Neuron (in vitro differentiated cells): ENCODE measurements at regions not wholly inside any gene's neighbourhood (a gene's known extent, or its start where the extent isn't known, plus 50 kb on each side); places are given as distances from the start of the nearest gene placed in this dataset.

ENCODE experiments used
- H2AFZ ChIP-seq: one replicate; pipeline ENCODE4 v1.6.1; 2013; ENCODE audit warnings: low read depth, mild to moderate bottlenecking, inconsistent platforms, low read length, moderate library complexity
- H3K27me3 ChIP-seq: one replicate; pipeline ENCODE4 v1.6.1; 2013; ENCODE audit warnings: low read length; ENCODE audit not compliant: insufficient read depth
- H3K36me3 ChIP-seq: one replicate; pipeline ENCODE4 v1.6.1; 2013; ENCODE audit warnings: low read length; ENCODE audit not compliant: insufficient read depth
- H3K4me1 ChIP-seq: one replicate; pipeline ENCODE4 v1.6.1; 2013; ENCODE audit warnings: low read length; ENCODE audit not compliant: insufficient read depth
- H3K4me3 ChIP-seq: 2 replicates; pipeline ENCODE4 v1.5.1; 2013; ENCODE audit warnings: mild to moderate bottlenecking, low read length, moderate library complexity
- H3K9me3 ChIP-seq: one replicate; pipeline ENCODE4 v1.6.1; 2013; ENCODE audit warnings: low read length

DNA sequence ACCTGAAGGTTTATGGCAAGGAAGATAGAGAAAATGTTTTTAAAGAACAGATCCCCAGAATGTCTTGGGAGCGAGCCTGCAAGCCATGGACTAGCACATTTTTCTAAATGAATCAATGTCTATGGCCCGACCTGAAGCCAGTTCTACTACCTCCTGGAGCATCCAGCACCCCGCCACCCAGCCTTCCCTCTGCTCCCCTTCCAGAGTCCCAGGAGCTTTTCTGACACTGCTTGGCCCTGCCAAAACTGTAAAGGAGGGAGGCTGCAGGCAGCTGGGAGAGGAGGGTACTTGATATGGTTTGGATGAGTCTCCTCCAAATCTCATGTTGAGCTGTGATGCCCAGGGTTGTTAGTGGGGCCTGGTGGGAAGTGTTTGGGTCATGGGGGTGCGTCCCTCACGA, 95.5 kb upstream of the FZD10 start:
- H3K4me1 ChIP-seq = no peaks in the 10 kb centered on the region
- H2AFZ ChIP-seq = no peak overlapping the region
- H3K36me3 ChIP-seq = no peaks in the 10 kb centered on the region
- H3K9me3 ChIP-seq = no peaks in the 10 kb centered on the region
- no peak overlapping the region for H3K4me3 ChIP-seq
- no peaks in the 10 kb centered on the region for H3K27me3 ChIP-seq

DNA sequence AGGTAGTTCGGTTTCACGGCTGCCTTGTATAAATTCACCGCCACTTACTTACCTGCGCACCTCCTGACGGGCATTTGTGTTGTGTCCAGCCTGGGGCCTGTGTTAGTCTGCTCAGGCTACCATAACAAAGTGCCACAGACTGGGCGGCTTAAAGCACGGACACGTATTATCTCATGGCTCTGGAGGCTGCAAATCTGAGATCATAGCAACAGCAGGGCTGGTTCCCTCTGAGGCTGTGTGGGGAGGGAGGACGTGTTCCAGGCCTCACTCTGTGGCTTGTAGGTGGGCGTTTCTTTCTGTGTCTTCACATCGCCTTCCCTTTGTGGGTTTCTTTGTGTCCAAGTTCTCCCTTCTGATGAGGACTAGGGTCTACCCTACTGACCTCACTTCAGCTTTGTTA, 93.5 kb upstream of the FZD10 start:
- H2AFZ ChIP-seq = no peak overlapping the region
- no peaks in the 10 kb centered on the region for H3K36me3 ChIP-seq
- no peaks in the 10 kb centered on the region for H3K9me3 ChIP-seq

DNA sequence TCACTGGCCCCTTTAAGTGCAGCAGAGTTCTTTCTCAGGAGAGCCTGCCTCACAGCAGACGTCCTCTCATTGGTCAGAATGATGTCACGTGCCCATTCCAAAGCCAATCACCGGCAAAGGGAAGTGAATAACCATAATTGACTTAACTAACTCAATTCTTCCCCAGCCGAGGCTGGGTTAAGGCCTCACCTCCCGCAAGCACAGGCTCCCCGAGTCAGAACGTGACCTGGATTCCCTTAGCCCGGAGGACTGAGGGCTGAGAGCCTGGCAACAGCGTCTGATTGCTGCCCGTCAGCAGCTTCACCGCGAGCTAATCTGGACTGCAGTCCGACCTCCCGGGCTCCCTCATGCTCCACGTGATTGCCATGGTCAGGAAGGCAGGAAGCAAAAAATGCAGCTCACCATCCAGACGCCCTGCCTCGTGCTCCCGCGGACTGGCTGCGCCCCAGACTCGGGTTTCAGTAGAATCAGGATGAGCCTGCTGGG, 92.1 kb upstream of the FZD10 start:
- Histone ChIP-seq H2AFZ (no peak overlapping the region), H3K27me3 (no peaks in the 10 kb centered on the region), H3K36me3 (no peaks in the 10 kb centered on the region), H3K9me3 (no peaks in the 10 kb centered on the region), H3K4me1 (no peaks in the 10 kb centered on the region), H3K4me3 (no peak overlapping the region)

More for the DNA sequence above, 93.5 kb upstream of the FZD10 start:
- Histone ChIP-seq H3K4me1 (no peaks in the 10 kb centered on the region), H3K4me3 (no peak overlapping the region), H3K27me3 (no peaks in the 10 kb centered on the region)

DNA sequence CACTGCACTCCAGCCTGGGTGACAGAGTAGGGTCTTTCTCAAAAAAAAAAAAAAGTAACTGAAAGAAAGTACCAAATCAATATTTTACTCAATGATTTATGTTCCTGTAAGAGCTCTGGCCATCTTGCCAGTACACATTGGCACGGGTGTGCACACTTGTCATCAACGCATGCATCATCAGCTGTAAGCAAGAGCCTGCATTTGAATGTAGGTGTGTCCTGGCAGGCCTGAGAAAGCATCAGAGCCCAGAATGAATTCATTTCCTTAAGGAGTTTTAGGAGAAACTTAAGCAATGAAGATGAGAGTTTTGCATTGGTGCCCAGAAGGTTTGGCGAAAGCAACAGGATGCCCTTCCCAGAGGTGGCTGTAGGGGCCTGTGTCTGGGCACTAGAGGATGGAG, 88.5 kb upstream of the FZD10 start:
- H3K27me3 ChIP-seq = no peaks in the 10 kb centered on the region
- no peak overlapping the region for H3K4me3 ChIP-seq
- H3K36me3 ChIP-seq = no peaks in the 10 kb centered on the region
- no peak overlapping the region for H2AFZ ChIP-seq
- H3K9me3 ChIP-seq = no peaks in the 10 kb centered on the region
- no peaks in the 10 kb centered on the region for H3K4me1 ChIP-seq

DNA sequence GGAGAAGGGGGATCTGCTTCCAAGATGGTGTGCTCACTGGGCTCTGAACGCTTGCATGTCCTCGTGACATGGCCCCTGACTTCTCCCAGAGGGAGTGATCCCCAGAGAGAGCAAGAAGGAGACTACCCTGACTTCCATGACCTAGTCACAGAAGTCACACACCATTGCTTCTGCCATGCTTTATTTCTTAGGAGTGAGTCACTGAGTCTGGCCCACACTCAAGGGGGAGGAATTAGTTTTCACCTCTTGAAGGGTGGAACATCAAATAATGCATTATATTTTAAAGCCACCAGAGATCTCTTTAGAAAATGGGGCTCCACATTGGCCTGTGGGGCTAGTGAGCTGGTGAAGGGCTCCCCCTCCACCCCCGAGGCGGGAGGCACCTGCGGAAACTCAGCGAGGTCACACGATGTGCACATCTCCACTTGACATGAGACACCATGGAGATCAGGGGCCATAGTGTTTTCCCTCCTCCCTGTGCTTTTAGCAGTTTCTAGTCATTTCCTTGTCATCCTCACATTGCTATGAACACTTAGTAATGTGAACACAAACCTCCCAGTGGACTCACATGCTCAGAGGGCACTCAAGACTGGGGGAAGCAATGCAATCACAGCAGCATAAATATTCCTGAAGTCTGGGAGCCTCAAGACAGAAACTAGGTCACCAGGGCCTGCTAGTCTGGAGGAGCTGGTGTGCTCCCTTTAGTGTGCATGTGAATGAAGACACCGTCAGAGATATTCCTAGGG, 87.4 kb upstream of the FZD10 start:
- no peaks in the 10 kb centered on the region for H3K9me3 ChIP-seq
- no peaks in the 10 kb centered on the region for H3K27me3 ChIP-seq
- H3K4me1 ChIP-seq = no peaks in the 10 kb centered on the region

DNA sequence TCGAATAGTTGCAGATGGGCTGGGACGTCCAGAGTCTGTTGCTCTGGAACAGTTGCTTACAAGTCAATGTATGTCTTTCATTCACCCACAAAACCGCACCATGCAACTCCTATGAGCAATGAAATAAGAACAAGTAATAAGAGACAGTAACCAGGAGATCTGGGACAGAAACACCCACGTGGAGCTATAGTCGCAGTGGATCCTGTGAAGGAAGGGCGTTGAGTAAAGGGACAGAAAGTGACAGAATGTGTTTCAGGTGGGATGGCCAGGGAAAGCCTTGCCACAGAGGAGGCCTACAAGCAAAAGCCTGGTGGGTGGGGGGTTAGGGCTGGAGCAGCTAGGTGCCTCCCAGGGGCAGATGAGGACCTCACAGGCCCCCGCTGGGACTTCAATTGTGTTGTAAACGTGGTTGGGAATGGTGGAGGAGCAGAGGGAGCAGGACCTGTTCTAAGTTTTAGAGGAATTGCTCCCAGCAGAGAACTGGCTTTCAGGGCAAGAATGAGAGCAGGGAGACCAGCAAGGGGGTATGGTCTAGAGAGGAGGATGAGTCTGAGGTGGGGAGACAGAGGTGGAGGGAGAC, 86.7 kb upstream of the FZD10 start:
- no peak overlapping the region for H2AFZ ChIP-seq
- no peaks in the 10 kb centered on the region for H3K36me3 ChIP-seq
- no peaks in the 10 kb centered on the region for H3K9me3 ChIP-seq
- H3K27me3 ChIP-seq = no peaks in the 10 kb centered on the region
- H3K4me1 ChIP-seq = no peaks in the 10 kb centered on the region
- no peak overlapping the region for H3K4me3 ChIP-seq

More for the DNA sequence above, 87.4 kb upstream of the FZD10 start:
- Histone ChIP-seq H2AFZ (no peak overlapping the region), H3K36me3 (no peaks in the 10 kb centered on the region), H3K4me3 (no peak overlapping the region)

DNA sequence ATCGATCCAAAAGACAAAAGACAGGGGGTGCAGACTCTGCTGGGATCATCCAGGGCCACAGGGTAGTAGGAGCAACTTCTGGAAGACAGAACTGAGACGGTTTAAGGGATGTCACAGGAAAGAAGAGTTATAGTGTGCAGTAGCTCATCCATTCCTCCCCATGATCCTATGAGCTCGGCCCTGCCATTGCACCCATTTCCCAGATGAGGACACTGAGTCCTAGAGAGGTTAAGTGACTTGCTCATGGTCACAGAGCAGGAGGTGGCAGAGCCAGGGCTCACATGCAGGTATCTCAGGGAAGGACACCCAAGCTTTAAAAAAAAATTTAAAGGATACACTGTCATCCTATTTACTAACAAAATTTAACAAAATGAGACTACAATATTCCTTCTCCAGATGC, 86.1 kb upstream of the FZD10 start:
- H3K9me3 ChIP-seq = no peaks in the 10 kb centered on the region
- H3K36me3 ChIP-seq = no peaks in the 10 kb centered on the region
- H3K4me1 ChIP-seq = no peaks in the 10 kb centered on the region
- peaks cover 5% of the 10 kb centered on the region for H3K27me3 ChIP-seq
- H2AFZ ChIP-seq = no peak overlapping the region
- H3K4me3 ChIP-seq = no peak overlapping the region

DNA sequence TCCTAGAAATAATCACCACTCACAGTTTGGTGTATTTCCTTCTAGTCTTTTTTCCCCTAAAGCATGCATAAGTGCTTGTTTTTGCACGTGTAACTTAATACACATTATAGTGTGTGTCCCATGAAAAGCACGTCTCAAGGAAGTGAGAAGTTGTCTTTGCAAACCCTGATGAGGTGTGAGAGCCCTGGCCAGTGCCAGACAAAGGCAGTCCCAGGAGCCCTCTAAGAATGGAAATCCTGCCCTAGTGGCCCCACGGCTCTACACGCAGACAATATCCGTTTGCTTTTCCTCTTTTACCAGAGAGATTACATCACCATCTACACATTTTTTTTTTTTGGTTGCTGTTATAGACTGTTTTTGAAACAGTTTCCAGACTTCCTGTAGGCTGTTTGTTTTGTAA, 85.5 kb upstream of the FZD10 start:
- Histone ChIP-seq H3K4me3 (no peak overlapping the region), H3K9me3 (no peaks in the 10 kb centered on the region), H2AFZ (no peak overlapping the region), H3K27me3 (peaks cover 11% of the 10 kb centered on the region), H3K4me1 (no peaks in the 10 kb centered on the region), H3K36me3 (no peaks in the 10 kb centered on the region)

DNA sequence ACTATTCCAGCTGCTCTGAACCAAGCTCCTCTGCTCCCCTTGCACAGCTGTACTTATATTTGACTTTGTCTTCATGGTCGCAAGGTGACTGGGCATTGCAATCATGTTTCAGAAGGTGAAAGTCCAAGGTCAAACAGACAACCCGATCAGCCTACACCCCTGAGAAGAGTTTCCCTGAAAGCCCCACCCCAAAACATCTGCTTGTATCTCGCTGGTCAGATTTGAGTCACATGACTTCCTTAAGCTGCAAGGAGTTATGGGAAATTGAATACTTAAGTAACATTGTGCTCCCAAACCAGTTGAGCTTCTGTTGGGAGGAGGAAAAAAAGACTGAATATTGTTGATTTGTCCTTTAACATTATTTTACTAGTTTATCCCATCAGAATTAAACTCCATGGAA, 83.4 kb upstream of the FZD10 start:
- no peak overlapping the region for H2AFZ ChIP-seq
- H3K4me3 ChIP-seq = no peak overlapping the region
- peaks cover 12% of the 10 kb centered on the region for H3K27me3 ChIP-seq

DNA sequence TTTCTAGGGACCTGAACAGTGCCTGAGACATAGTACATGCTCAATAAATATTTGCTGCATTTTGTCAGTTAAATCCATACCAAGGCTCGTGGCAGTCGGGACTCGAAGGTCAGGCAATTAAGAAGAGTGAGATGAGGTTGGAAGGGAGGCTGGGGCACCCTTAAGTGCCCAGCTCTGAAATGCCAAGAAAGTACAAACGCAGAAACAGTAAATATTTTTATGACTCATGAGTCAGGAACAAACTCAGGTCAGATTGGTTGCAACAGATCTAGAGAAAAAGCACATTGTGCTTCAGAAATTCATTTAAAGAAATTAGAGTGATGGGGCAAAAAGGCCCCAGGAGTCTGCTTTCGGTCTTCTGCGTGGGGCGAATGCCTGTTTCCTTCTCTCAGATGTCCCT, 83.0 kb upstream of the FZD10 start:
- no peaks in the 10 kb centered on the region for H3K36me3 ChIP-seq
- no peak overlapping the region for H3K4me3 ChIP-seq
- H3K4me1 ChIP-seq = no peaks in the 10 kb centered on the region
- peaks cover 15% of the 10 kb centered on the region for H3K27me3 ChIP-seq
- H3K9me3 ChIP-seq = no peaks in the 10 kb centered on the region
- H2AFZ ChIP-seq = no peak overlapping the region

More for the DNA sequence above, 83.4 kb upstream of the FZD10 start:
- Histone ChIP-seq H3K4me1 (no peaks in the 10 kb centered on the region), H3K9me3 (no peaks in the 10 kb centered on the region), H3K36me3 (no peaks in the 10 kb centered on the region)

DNA sequence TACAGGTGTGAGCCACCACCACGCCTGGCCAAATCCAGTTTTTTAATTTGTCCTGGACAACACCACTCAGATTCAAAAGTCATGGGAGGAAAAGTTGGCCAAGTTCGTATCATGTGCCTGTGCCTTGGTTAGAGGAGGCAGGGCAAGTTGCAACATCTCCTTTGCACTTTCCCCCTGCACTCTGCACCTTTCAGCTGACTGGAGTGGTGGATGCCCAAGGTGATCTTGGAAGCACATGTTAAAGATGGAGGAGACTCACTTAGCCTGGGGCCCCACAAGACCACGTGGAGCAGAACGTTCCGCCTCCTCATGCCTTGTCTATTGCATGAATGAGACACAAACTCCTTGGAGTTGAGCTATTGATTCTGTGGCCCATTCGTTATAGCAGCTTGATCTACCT, 82.1 kb upstream of the FZD10 start:
- Histone ChIP-seq H3K36me3 (no peaks in the 10 kb centered on the region), H3K9me3 (no peaks in the 10 kb centered on the region), H3K27me3 (peaks cover 18% of the 10 kb centered on the region), H3K4me1 (no peaks in the 10 kb centered on the region), H3K4me3 (no peak overlapping the region), H2AFZ (no peak overlapping the region)

DNA sequence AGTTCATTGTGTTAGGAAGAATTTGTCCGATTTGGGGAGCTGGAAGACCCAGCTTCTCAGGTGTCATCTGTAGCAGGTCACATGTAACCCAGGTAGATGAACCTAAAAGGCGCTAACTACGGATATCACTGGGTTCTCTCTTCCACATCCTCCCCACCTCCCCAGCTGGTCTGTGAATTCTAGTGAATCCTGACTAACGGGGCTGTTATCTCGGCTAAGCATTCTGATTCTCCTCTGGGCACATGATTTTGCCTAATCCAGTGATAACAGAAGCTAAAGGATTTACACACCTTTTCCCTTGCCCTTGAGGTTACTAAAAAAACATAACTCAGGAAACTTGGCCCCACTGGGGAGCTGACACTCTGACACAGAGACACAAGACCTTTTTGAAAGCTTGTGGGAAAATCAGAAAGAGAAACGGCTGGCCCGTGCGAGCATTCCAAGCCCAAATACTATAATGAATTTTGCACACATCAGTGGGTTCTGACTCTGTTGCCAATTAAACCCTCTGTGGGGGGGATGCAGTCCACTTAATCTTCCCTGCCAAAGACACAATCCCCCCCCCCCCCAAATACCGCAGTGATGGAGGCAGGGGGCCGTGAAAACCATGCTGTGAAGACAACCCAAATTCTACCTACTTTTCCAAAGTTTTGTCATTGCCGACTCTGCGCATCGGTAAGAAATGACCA, 81.0 kb upstream of the FZD10 start:
- H3K4me3 ChIP-seq = no peak overlapping the region
- no peaks in the 10 kb centered on the region for H3K9me3 ChIP-seq
- H3K36me3 ChIP-seq = no peaks in the 10 kb centered on the region
- H2AFZ ChIP-seq = no peak overlapping the region
- no peaks in the 10 kb centered on the region for H3K4me1 ChIP-seq
- H3K27me3 ChIP-seq = peaks cover 26% of the 10 kb centered on the region

DNA sequence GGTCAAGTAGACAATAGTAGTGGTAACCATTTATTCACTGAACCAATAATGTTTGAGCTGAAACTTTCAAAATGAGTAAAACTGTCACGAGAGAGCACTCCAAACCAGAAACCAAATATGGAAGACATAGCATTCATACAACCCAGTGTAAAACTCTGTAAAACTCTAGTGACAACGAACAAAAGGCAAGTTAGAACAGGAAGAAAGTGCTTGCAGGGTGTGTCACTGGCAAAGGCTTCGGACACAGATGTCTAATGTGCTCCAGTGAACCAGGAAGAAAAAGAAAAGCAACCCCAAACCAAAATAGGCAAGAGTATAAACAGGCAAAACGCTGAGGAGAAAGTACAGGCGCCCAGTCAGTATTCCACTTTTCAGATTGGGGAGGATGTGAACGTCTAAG, 79.3 kb upstream of the FZD10 start:
- H3K36me3 ChIP-seq = no peaks in the 10 kb centered on the region
- H3K27me3 ChIP-seq = peaks cover 28% of the 10 kb centered on the region

More for the DNA sequence above, 79.3 kb upstream of the FZD10 start:
- H2AFZ ChIP-seq = no peak overlapping the region
- no peaks in the 10 kb centered on the region for H3K4me1 ChIP-seq
- H3K9me3 ChIP-seq = no peaks in the 10 kb centered on the region
- no peak overlapping the region for H3K4me3 ChIP-seq
